B cell (primary cell): ENCODE measurements at regions not wholly inside any gene's neighbourhood (a gene's known extent, or its start where the extent isn't known, plus 50 kb on each side); places are given as distances from the start of the nearest gene placed in this dataset.

Source experiments
- ATAC-seq: fragments of 200-7000 bp; cut with Tn5 transposase; one replicate; pipeline ENCODE4 v1.10.0; 2021; ENCODE audit warnings: low read depth, mild to moderate bottlenecking, moderate number of reproducible peaks, moderate library complexity
- CTCF ChIA-PET: fragments of 350-600 bp; sonication (Branson Sonifier 250); formaldehyde crosslinking; loops from one replicate; lab custom pipeline; 2021; ENCODE audit warnings: antibody characterized with exemption, inconsistent platforms; lab: Charles Lee
- POLR2A ChIA-PET: fragments of 350-600 bp; sonication (Branson Sonifier 250); formaldehyde crosslinking; loops from one replicate; lab custom pipeline; 2021; ENCODE audit warnings: antibody characterized with exemption; lab: Charles Lee
- DNase-seq: peaks from one replicate; pipeline ENCODE4 v3.0.0; 2013
- H2AFZ ChIP-seq: 2 replicates; pipeline ENCODE4 v1.6.1; 2012; ENCODE audit warnings: mild to moderate bottlenecking, low read depth, low read length; ENCODE audit not compliant: insufficient read depth, poor library complexity, severe bottlenecking
- H3K27ac ChIP-seq, 2 donors: 1 replicate in 1 of 2; 2 replicates in 1 of 2; pipeline ENCODE4 v1.5.1; 2012 to 2013; ENCODE audit warnings: low read length in 2 of 2, mild to moderate bottlenecking in 2 of 2, moderate library complexity in 1 of 2
- H3K27me3 ChIP-seq, 4 experiments: fragments of 200-600 bp in 1 of 4; sonication (generic) in 1 of 4; replicated peaks in 1 of 4; 1 replicate in 2 of 4; 2 replicates in 2 of 4; pipeline versions ENCODE4 v1.6.1 to v1.7.0; 2013 to 2016; ENCODE audit warnings: low read length in 3 of 4, mild to moderate bottlenecking in 2 of 4, mixed read lengths in 1 of 4, moderate library complexity in 1 of 4; ENCODE audit not compliant: insufficient read depth in 4 of 4, control insufficient read depth in 3 of 4; ENCODE audit errors: control extremely low read depth in 1 of 4
- H3K36me3 ChIP-seq, 2 experiments: replicated peaks in 1 of 2; 1 replicate in 1 of 2; 2 replicates in 1 of 2; pipeline versions ENCODE4 v1.6.1 to v1.7.1; 2013; ENCODE audit warnings: low read length in 1 of 2; ENCODE audit not compliant: insufficient read depth in 2 of 2, control insufficient read depth in 1 of 2; ENCODE audit errors: control extremely low read depth in 1 of 2, extremely low read depth in 1 of 2
- H3K4me1 ChIP-seq, 2 donors: fragments of 200-600 bp in 1 of 2; sonication (generic) in 1 of 2; 1 replicate in 1 of 2; 2 replicates in 1 of 2; pipeline versions ENCODE4 v1.5.1 to v1.6.1; 2013 to 2017; ENCODE audit warnings: low read length in 2 of 2; ENCODE audit not compliant: control insufficient read depth in 2 of 2, insufficient read depth in 2 of 2
- H3K4me2 ChIP-seq: replicated peaks from 2 replicates; pipeline ENCODE3; 2012; ENCODE audit warnings: mild to moderate bottlenecking, low read depth, low read length; ENCODE audit not compliant: poor library complexity, severe bottlenecking
- H3K4me3 ChIP-seq, 5 experiments: fragments of 200-600 bp in 1 of 5; sonication (generic) in 1 of 5; 1 replicate in 3 of 5; 2 replicates in 2 of 5; pipeline versions ENCODE4 v1.5.1 to v1.7.0; 2011 to 2016; ENCODE audit warnings: low read length in 4 of 5, mild to moderate bottlenecking in 4 of 5, low read depth in 2 of 5, control low read depth in 1 of 5, moderate library complexity in 1 of 5; ENCODE audit not compliant: insufficient read depth in 1 of 5; ENCODE audit errors: control extremely low read depth in 1 of 5, extremely low read depth in 1 of 5
- H3K79me2 ChIP-seq: fragments of 200-600 bp; sonication (generic); one replicate; pipeline ENCODE4 v1.6.0; 2016; ENCODE audit warnings: low read length; ENCODE audit not compliant: control insufficient read depth, insufficient read depth
- H3K9ac ChIP-seq: fragments of 200-600 bp; sonication (generic); 2 replicates; pipeline ENCODE4 v1.6.1; 2017; ENCODE audit warnings: mild to moderate bottlenecking, low read length, moderate library complexity
- H3K9me3 ChIP-seq, 3 donors: one replicate each; pipeline versions ENCODE4 v1.6.1 to v1.7.1; 2013; ENCODE audit warnings: low read length in 2 of 3; ENCODE audit not compliant: control insufficient read depth in 2 of 3, insufficient read depth in 1 of 3; ENCODE audit errors: control extremely low read depth in 1 of 3
- H4K20me1 ChIP-seq: 2 replicates; pipeline ENCODE4 v1.6.0; 2012; ENCODE audit warnings: mild to moderate bottlenecking, low read length; ENCODE audit not compliant: insufficient read depth, control insufficient read depth, poor library complexity, severe bottlenecking
- H3K27ac Mint-ChIP-seq: one replicate; pipeline ENCODE4 v1.8.0; 2021; ENCODE audit warnings: mixed read lengths
- H3K27me3 Mint-ChIP-seq: one replicate; pipeline ENCODE4 v1.8.0; 2021; ENCODE audit warnings: mixed read lengths
- H3K4me1 Mint-ChIP-seq: one replicate; pipeline ENCODE4 v1.8.0; 2021; ENCODE audit warnings: mixed read lengths
- H3K4me3 Mint-ChIP-seq: one replicate; pipeline ENCODE4 v1.8.0; 2021; ENCODE audit warnings: mixed read lengths
- H3K9me3 Mint-ChIP-seq: one replicate; pipeline ENCODE4 v1.8.0; 2022; ENCODE audit warnings: mixed read lengths; ENCODE audit not compliant: insufficient read depth
- CTCF ChIP-seq: fragments of 200-600 bp; IDR thresholded peaks from one replicate; pipeline ENCODE4 v1.8.0; 2022; ENCODE audit warnings: antibody characterized with exemption, mild to moderate bottlenecking
- EZH2 ChIP-seq: IDR thresholded peaks from 2 replicates; pipeline ENCODE4 v1.6.1; 2012; ENCODE audit warnings: borderline replicate concordance, low read depth, mild to moderate bottlenecking, moderate library complexity, low read length; ENCODE audit not compliant: insufficient read depth, poor library complexity, severe bottlenecking
- WGBS: methylation state at CpG from one replicate; pipeline ENCODE4 v1.1.5; 2013; ENCODE audit warnings: missing lambda C conversion rate; ENCODE audit not compliant: insufficient coverage; 5-methylcytosine and 5-hydroxymethylcytosine counted together
- intact Hi-C: fragments of 100-400 bp; cut with micrococcal nuclease; formaldehyde crosslinking; loops from one replicate; pipeline ENCODE4 v1.10.0; 2022

GRCh38 chr7:68458010-68458908 lies 1140.0 kb upstream of the AUTS2 start:
- Histone ChIP-seq H3K9me3 (peaks cover 0 to 22% (median 2%) of the 10 kb centered on the region in 3 donors), H3K79me2 (no peaks in the 10 kb centered on the region), H3K4me1 (no peaks in the 10 kb centered on the region), H3K27ac (no peak overlapping the region), H4K20me1 (no peaks in the 10 kb centered on the region), H3K9ac (no peak overlapping the region), H2AFZ (no peak overlapping the region), H3K27me3 (no peaks in the 10 kb centered on the region), H3K4me3 (no peak overlapping the region), H3K4me2 (no peak overlapping the region), H3K36me3 (no peaks in the 10 kb centered on the region)
- DNase-seq = no peak
- Mint-ChIP-seq H3K4me1 (no peaks in the 10 kb centered on the region), H3K9me3 (peaks cover 22% of the 10 kb centered on the region), H3K27ac (no peak overlapping the region), H3K27me3 (no peaks in the 10 kb centered on the region), H3K4me3 (no peak overlapping the region)
- ChIA-PET POLR2A (no interaction called here), CTCF (no interaction called here)
- WGBS = 58% methylated on average over 3 of the region's 5 CpGs
- TF ChIP-seq EZH2 (no peak), CTCF (no peak)
- no peak for ATAC-seq
- intact Hi-C loops = no loop called here

GRCh38 chr7:68461430-68461829 lies 1136.8 kb upstream of the AUTS2 start:
- Mint-ChIP-seq H3K4me3 (no peak overlapping the region), H3K9me3 (peaks cover 21% of the 10 kb centered on the region), H3K27ac (no peak overlapping the region), H3K27me3 (no peaks in the 10 kb centered on the region), H3K4me1 (no peaks in the 10 kb centered on the region)
- CTCF ChIA-PET = no interaction called here
- WGBS = 62% methylated on average over 1 of the region's 2 CpGs
- Histone ChIP-seq H3K27me3 (no peaks in the 10 kb centered on the region), H3K27ac (no peak overlapping the region), H3K4me1 (no peaks in the 10 kb centered on the region), H3K9ac (no peak overlapping the region), H2AFZ (no peak overlapping the region), H4K20me1 (no peaks in the 10 kb centered on the region), H3K36me3 (no peaks in the 10 kb centered on the region), H3K9me3 (peaks cover 0 to 24% (median 2%) of the 10 kb centered on the region in 3 donors), H3K4me2 (no peak overlapping the region), H3K79me2 (no peaks in the 10 kb centered on the region), H3K4me3 (no peak overlapping the region)
- no peak for ATAC-seq
- intact Hi-C loops = no loop called here
- DNase-seq = no peak
- no peak for TF ChIP-seq CTCF
- POLR2A ChIA-PET = no interaction called here
